HG03520 (cell line): ENCODE measurements at regions not wholly inside any gene's neighbourhood (a gene's known extent, or its start where the extent isn't known, plus 50 kb on each side); places are given as distances from the start of the nearest gene placed in this dataset.
"Not testable (repeated sequence)": the region's sequence is repeated elsewhere in the genome, so short reads cannot be mapped to it uniquely, and the experiment has no call there.

Experiments used
- ATAC-seq: cut with Tn5 transposase; IDR thresholded peaks from one replicate; pipeline ENCODE4 v1.9.1; 2021; ENCODE audit warnings: mild to moderate bottlenecking, moderate library complexity; ENCODE audit not compliant: unreplicated experiment

GRCh38 chr1:234785471-234785919 lies 175.5 kb upstream of the IRF2BP2 start:
- ATAC-seq: not testable (repeated sequence)

GRCh38 chr1:234784108-234784507 lies 174.1 kb upstream of the IRF2BP2 start:
- ATAC-seq: not testable (repeated sequence)

GRCh38 chr1:234782791-234783190 lies 172.8 kb upstream of the IRF2BP2 start:
- no peak for ATAC-seq

GRCh38 chr1:234782105-234782751 lies 172.2 kb upstream of the IRF2BP2 start:
- no peak for ATAC-seq

- ATAC-seq: no peak
Observed at GRCh38 chr1:234781241-234782065, 171.5 kb upstream of the IRF2BP2 start.

- no peak for ATAC-seq
Observed at GRCh38 chr1:234780531-234781162, 170.7 kb upstream of the IRF2BP2 start.

- ATAC-seq: no peak
Observed at GRCh38 chr1:234780112-234780511, 170.1 kb upstream of the IRF2BP2 start.

- not testable (repeated sequence) for ATAC-seq
Observed at GRCh38 chr1:234779600-234779999, 169.6 kb upstream of the IRF2BP2 start.

- ATAC-seq: no peak
Observed at GRCh38 chr1:234779160-234779538, 169.2 kb upstream of the IRF2BP2 start.

GRCh38 chr1:234778221-234779159 lies 168.5 kb upstream of the IRF2BP2 start:
- no peak for ATAC-seq

GRCh38 chr1:234777856-234778220 lies 167.9 kb upstream of the IRF2BP2 start:
- ATAC-seq: no peak

- no peak for ATAC-seq
Observed at GRCh38 chr1:234776876-234777855, 167.2 kb upstream of the IRF2BP2 start.

GRCh38 chr1:234776256-234776875 lies 166.4 kb upstream of the IRF2BP2 start:
- no peak for ATAC-seq

GRCh38 chr1:234775477-234776246 lies 165.7 kb upstream of the IRF2BP2 start:
- ATAC-seq: no peak

- no peak for ATAC-seq
Observed at GRCh38 chr1:234774971-234775370, 165.0 kb upstream of the IRF2BP2 start.

- no peak for ATAC-seq
Observed at GRCh38 chr1:234773936-234774677, 164.1 kb upstream of the IRF2BP2 start.

GRCh38 chr1:234772345-234773147 lies 162.6 kb upstream of the IRF2BP2 start:
- peak; percentile 85 for ATAC-seq
